Stimulated activated CD4-positive, alpha-beta T cell treated with anti-CD3 and anti-CD28 coated beads, Interleukin-4, amount 100 ng/mL, for 48 hours (primary cell): ENCODE measurements at regions not wholly inside any gene's neighbourhood (a gene's known extent, or its start where the extent isn't known, plus 50 kb on each side); places are given as distances from the start of the nearest gene placed in this dataset.
"Not testable (repeated sequence)": the region's sequence is repeated elsewhere in the genome, so short reads cannot be mapped to it uniquely, and the experiment has no call there.

Experiments used
- DNase-seq, 2 donors: peaks; one replicate each; pipeline ENCODE4 v3.0.0-alpha.2; 2020; ENCODE audit warnings: low read depth in 2 of 2

- DNase-seq: no peak
Measured at GRCh38 chr2:22967756-22968155, 417.2 kb upstream of the KLHL29 start.

- no peak for DNase-seq
Measured at GRCh38 chr2:22970284-22970975, 414.5 kb upstream of the KLHL29 start.

- DNase-seq: no peak
Measured at GRCh38 chr2:22970991-22971390, 414.0 kb upstream of the KLHL29 start.

- no peak for DNase-seq
Measured at GRCh38 chr2:22981785-22982184, 403.2 kb upstream of the KLHL29 start.

GRCh38 chr2:22984152-22984551 is 400.8 kb upstream of the KLHL29 start:
- not testable (repeated sequence) for DNase-seq

- no peak for DNase-seq
Measured at GRCh38 chr2:22990246-22990645, 394.7 kb upstream of the KLHL29 start.

- no peak for DNase-seq
Measured at GRCh38 chr2:22991844-22992243, 393.1 kb upstream of the KLHL29 start.

GRCh38 chr2:22992441-22992840 is 392.5 kb upstream of the KLHL29 start:
- no peak for DNase-seq

GRCh38 chr2:22993250-22993649 is 391.7 kb upstream of the KLHL29 start:
- DNase-seq: no peak

GRCh38 chr2:22995576-22995975 is 389.4 kb upstream of the KLHL29 start:
- no peak for DNase-seq

GRCh38 chr2:22996911-22997310 is 388.1 kb upstream of the KLHL29 start:
- DNase-seq: no peak

GRCh38 chr2:22998359-22998758 is 386.6 kb upstream of the KLHL29 start:
- no peak for DNase-seq

- no peak for DNase-seq
Measured at GRCh38 chr2:22999951-23000350, 385.0 kb upstream of the KLHL29 start.

GRCh38 chr2:23002234-23002633 is 382.7 kb upstream of the KLHL29 start:
- no peak for DNase-seq

GRCh38 chr2:23005469-23005868 is 379.5 kb upstream of the KLHL29 start:
- DNase-seq: no peak

- no peak for DNase-seq
Measured at GRCh38 chr2:23007631-23008235, 377.2 kb upstream of the KLHL29 start.

- DNase-seq: no peak
Measured at GRCh38 chr2:23008440-23008839, 376.5 kb upstream of the KLHL29 start.

- DNase-seq: no peak
Measured at GRCh38 chr2:23008951-23009350, 376.0 kb upstream of the KLHL29 start.

- no peak for DNase-seq
Measured at GRCh38 chr2:23009545-23010149, 375.3 kb upstream of the KLHL29 start.

- DNase-seq: no peak
Measured at GRCh38 chr2:23012499-23012898, 372.5 kb upstream of the KLHL29 start.

- no peak for DNase-seq
Measured at GRCh38 chr2:23015651-23016200, 369.3 kb upstream of the KLHL29 start.

- no peak for DNase-seq
Measured at GRCh38 chr2:23019476-23019875, 365.5 kb upstream of the KLHL29 start.

- DNase-seq: no peak
Measured at GRCh38 chr2:23020659-23021058, 364.3 kb upstream of the KLHL29 start.
